ENCODE measurements at regions not wholly inside any gene's neighbourhood (a gene's known extent, or its start where the extent isn't known, plus 50 kb on each side); places are given as distances from the start of the nearest gene placed in this dataset.
"Not testable (repeated sequence)": the region's sequence is repeated elsewhere in the genome, so short reads cannot be mapped to it uniquely, and the experiment has no call there.

DNA sequence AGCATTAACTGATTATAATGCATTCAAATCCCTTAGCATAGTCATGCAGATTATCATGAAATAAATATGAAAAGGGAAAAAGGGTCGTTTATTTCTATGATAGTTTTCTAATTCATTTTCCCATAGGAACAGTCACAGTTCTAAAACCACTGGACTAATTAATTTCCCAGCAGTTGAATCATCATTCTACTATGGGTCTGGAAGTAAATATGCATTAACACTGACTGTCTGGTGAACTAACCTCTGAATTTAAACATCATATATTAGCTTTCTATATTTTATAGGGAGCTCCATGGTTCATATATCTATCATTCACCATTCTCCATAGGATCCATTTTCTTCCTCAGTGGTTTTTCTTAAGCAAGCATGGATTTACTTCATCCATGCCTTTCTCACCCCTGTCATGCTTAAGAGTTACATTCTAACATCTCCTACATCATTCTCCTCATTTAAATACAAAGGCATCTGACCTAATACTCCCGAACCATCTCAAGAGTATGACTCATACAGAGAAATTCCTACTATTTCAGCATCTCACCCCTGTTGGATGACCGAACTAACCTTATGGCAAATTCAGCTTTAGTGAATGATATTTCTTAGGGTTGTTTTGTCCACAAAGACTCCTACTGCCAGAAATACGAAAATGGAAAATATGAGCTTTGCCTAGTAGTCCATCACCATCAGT lies 198.7 kb upstream of the ADAMTS3 start:
- Histone ChIP-seq H3K27ac (no peak overlapping the region), H3K4me3 (no peak overlapping the region), H3K4me1 (no peaks in the 10 kb centered on the region), H3K27me3 (no peaks in the 10 kb centered on the region), H3K36me3 (no peaks in the 10 kb centered on the region), H3K9me3 (no peaks in the 10 kb centered on the region)
- intact Hi-C loops (cut with DNase I), result no loop called here
- 61 to 68% methylated on average over 4 of the region's 4 CpGs for WGBS, 2 donors
- TF ChIP-seq POLR2A (IDR thresholded peaks at IDR 0.05) (no peak), CTCF (IDR thresholded peaks at IDR 0.05) (no peak), EP300 (IDR thresholded peaks at IDR 0.05) (no peak)
- DNase-seq, result no peak

GRCh38 chr4:72765788-72766187 lies 196.8 kb upstream of the ADAMTS3 start:
- H3K36me3 ChIP-seq; H3K4me1 ChIP-seq; H3K9me3 ChIP-seq; DNase-seq; H3K27ac ChIP-seq; H3K27me3 ChIP-seq; H3K4me3 ChIP-seq; intact Hi-C loops (cut with DNase I): not testable (repeated sequence)
- 78 to 90% methylated on average over 19 of the region's 19 CpGs for WGBS, 2 donors

DNA sequence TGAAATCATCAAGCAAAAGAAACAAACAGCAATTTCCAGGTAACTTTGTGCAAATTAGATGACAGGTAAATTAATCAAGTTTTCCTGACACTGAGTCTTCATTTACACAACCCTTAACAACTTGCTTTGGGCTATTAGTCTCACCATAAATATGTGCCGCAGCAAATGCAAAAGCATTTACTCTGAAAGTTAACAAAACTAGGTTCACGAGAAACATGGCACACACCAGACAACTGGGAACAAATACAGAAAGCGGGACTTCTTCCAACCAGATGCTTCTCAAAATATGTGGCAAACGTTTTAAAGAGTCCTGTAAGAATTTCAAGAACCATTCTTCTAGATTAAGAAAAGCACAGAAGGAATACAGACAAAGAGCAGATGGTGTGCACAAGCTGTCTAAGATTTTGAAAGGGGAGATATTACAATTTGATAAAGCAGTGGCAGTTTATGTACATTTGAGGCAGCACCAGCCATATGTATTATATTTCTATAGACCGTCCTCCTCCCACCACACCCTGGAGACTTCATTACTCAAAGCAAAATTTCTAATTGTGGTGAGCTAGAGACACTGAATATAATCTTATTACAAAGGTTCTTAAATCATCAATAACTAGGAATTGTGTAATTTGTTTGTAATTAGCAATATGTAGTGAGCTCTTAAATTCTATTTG lies 192.5 kb upstream of the ADAMTS3 start:
- no peak for DNase-seq
- 62 to 71% methylated on average over 5 of the region's 5 CpGs for WGBS, 2 donors
- H3K27me3 ChIP-seq, result no peaks in the 10 kb centered on the region

GRCh38 chr4:72753414-72753813 lies 184.4 kb upstream of the ADAMTS3 start:
- H3K4me3 ChIP-seq; H3K27me3 ChIP-seq; H3K27ac ChIP-seq; intact Hi-C loops (cut with DNase I); DNase-seq; H3K36me3 ChIP-seq; H3K4me1 ChIP-seq; H3K9me3 ChIP-seq: not testable (repeated sequence)

More for the DNA sequence above, 192.5 kb upstream of the ADAMTS3 start:
- Histone ChIP-seq H3K4me1 (no peaks in the 10 kb centered on the region), H3K9me3 (no peaks in the 10 kb centered on the region), H3K27ac (no peak overlapping the region), H3K36me3 (no peaks in the 10 kb centered on the region), H3K4me3 (no peak overlapping the region)
- intact Hi-C loops (cut with DNase I), result no loop called here
- TF ChIP-seq POLR2A (IDR thresholded peaks at IDR 0.05) (no peak), CTCF (IDR thresholded peaks at IDR 0.05) (no peak), EP300 (IDR thresholded peaks at IDR 0.05) (no peak), POLR2AphosphoS5 (IDR thresholded peaks at IDR 0.05) (no peak)

DNA sequence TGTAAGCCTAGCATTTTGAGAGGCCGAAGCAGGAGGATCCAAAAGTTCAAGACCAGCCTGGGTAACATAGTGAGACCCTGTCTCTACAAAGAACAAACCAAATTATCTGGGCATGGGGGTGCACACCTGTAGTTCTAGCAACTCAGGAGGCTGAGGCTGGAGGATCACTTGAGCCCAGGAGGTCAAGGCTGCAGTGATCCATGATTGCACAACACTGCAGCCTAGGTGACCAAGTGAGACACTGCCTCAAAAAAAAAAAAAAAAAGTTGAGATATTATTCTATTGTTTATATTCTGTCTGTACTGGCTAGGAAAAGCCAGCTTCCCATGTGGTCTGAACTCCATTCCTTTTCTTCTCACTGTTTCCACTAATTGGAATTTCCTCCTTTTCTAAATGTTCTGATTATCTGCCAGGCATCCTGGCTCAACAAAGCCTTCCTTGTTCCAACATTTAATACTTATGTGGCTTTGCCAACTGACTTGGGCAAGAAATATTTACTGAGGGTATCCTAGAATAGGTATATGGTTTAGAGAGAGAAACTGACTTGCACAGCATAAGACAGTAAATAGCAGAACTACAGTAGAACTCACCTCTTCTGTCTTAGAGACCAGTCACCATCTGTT lies 175.2 kb upstream of the ADAMTS3 start:
- intact Hi-C loops (cut with DNase I), result no loop called here
- DNase-seq, result no peak
- Histone ChIP-seq H3K4me3 (no peak overlapping the region), H3K27me3 (no peaks in the 10 kb centered on the region), H3K4me1 (peaks cover 0 to 4% (median 0%) of the 10 kb centered on the region in 4 donors), H3K36me3 (no peaks in the 10 kb centered on the region), H3K9me3 (no peaks in the 10 kb centered on the region), H3K27ac (no peak overlapping the region)
- TF ChIP-seq EP300 (IDR thresholded peaks at IDR 0.05) (no peak), POLR2AphosphoS5 (IDR thresholded peaks at IDR 0.05) (no peak), CTCF (IDR thresholded peaks at IDR 0.05) (no peak), POLR2A (IDR thresholded peaks at IDR 0.05) (no peak)
- 81 to 95% methylated on average over 1 of the region's 1 CpG for WGBS, 2 donors

Measured in sigmoid colon (tissue), 6 donors.